ENCODE measurements at regions not wholly inside any gene's neighbourhood (a gene's known extent, or its start where the extent isn't known, plus 50 kb on each side); places are given as distances from the start of the nearest gene placed in this dataset.
"Not testable (repeated sequence)": the region's sequence is repeated elsewhere in the genome, so short reads cannot be mapped to it uniquely, and the experiment has no call there.

DNA sequence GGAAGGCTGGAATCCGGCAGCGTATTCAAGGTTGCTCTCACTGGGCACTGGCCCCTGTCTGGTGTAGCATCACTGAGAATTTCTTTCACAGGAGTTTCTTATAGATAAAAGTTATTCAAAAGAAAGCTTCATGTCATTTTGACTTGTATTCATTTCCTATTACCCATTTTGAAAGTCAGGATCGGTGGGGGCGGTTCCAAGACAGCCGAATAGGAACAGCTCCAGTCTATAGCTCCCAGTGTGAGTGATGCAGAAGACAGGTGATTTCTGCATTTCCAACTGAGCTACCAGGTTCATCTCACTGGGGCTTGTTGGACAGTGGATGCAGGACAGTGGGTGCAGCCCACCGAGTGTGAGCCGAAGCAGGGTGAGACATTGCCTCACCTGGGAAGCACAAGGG lies 51.5 kb upstream of the CDC42EP3 start:
- H3K36me3 ChIP-seq (ENCODE audit: control insufficient read depth, insufficient read depth, low read length); DNase-seq (ENCODE audit: low read depth); POLR2A ChIA-PET; H3K4me3 ChIP-seq (ENCODE audit: low read depth, low read length); H3K27me3 ChIP-seq (ENCODE audit: control insufficient read depth, insufficient read depth, low read length): not testable (repeated sequence)
- CTCF ChIA-PET = interaction anchor here (0.9 to 1.0 kb wide), 2 partner anchors 87 to 154 kb away, joined by 3 to 4 read pairs; no protein-coding TSS in a partner anchor

DNA sequence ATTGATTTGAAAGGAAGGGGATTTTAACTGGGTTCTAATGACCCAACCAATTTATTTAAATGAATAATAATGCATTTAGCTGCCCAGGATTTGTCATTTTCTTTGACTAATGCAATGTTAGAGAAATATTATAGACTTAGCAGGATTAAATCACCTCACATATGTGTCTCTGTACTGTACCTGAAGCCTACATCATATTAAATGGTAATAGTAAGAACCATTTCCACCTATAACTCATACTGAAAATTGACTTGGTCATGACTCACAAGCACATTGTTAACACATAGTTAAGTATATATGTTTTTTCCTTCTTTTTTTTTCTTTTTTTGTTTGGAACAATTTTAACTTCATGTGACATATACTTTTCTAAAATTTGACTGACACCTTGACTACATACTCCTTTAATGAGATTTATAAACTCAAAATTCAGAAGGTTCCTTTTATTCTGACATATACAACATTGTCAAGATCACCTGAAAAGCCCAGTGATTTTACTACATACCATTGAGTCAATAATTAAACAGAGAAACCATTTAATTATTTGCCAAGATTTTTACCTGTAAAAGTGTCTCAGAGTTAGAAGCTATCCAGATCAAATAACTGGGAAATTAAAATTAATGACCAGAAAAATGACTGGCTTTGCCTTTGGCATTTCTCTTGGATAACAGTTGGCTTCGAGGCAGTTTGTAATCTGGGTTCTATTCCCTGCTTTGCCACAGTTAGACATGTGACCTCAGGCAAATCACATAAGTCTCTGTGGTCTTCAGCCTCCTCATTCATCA lies 58.8 kb upstream of the CDC42EP3 start:
- Histone ChIP-seq H3K36me3 (ENCODE audit: control insufficient read depth, insufficient read depth, low read length) (no peaks in the 10 kb centered on the region), H3K4me3 (ENCODE audit: low read depth, low read length) (no peak overlapping the region), H3K27me3 (ENCODE audit: control insufficient read depth, insufficient read depth, low read length) (no peaks in the 10 kb centered on the region)
- ChIA-PET CTCF (no interaction called here), POLR2A (no interaction called here)
- TF ChIP-seq, protein P1, sequence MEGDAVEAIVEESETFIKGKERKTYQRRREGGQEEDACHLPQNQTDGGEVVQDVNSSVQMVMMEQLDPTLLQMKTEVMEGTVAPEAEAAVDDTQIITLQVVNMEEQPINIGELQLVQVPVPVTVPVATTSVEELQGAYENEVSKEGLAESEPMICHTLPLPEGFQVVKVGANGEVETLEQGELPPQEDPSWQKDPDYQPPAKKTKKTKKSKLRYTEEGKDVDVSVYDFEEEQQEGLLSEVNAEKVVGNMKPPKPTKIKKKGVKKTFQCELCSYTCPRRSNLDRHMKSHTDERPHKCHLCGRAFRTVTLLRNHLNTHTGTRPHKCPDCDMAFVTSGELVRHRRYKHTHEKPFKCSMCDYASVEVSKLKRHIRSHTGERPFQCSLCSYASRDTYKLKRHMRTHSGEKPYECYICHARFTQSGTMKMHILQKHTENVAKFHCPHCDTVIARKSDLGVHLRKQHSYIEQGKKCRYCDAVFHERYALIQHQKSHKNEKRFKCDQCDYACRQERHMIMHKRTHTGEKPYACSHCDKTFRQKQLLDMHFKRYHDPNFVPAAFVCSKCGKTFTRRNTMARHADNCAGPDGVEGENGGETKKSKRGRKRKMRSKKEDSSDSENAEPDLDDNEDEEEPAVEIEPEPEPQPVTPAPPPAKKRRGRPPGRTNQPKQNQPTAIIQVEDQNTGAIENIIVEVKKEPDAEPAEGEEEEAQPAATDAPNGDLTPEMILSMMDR (IDR thresholded peaks at IDR 0.05; ENCODE audit: insufficient read depth, low read depth, low read length) = no peak
- DNase-seq (ENCODE audit: low read depth) = no peak

DNA sequence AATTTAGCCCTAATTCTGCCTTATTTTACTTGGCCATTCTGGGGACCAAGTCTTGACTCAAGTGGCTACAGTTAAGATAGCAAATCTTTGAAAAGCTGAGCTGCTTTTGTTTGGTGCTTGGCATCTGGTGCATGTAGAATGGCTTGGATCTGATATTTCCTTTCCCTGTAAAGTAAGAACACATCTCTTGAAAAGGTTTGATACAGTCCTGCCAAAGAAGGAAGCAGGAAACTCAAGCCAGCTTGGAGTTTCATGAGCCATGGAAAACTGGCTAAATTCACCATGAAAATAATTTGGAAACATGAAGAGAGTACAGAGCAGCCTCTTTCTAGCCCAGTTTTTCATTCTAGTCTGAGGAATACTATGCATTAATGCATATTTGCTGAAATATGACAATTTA lies 61.0 kb upstream of the CDC42EP3 start:
- not testable (repeated sequence) for DNase-seq (ENCODE audit: low read depth); H3K36me3 ChIP-seq (ENCODE audit: control insufficient read depth, insufficient read depth, low read length); H3K27me3 ChIP-seq (ENCODE audit: control insufficient read depth, insufficient read depth, low read length); H3K4me3 ChIP-seq (ENCODE audit: low read depth, low read length)
- ChIA-PET CTCF (interaction anchor here (1.1 to 1.2 kb wide), 2 partner anchors 36 to 100 kb away, joined by 3 read pairs; no protein-coding TSS in a partner anchor), POLR2A (interaction anchor here (0.5 to 0.6 kb wide), 2 partner anchors 8 to 15 kb away, joined by 3 read pairs; no protein-coding TSS in a partner anchor)

DNA sequence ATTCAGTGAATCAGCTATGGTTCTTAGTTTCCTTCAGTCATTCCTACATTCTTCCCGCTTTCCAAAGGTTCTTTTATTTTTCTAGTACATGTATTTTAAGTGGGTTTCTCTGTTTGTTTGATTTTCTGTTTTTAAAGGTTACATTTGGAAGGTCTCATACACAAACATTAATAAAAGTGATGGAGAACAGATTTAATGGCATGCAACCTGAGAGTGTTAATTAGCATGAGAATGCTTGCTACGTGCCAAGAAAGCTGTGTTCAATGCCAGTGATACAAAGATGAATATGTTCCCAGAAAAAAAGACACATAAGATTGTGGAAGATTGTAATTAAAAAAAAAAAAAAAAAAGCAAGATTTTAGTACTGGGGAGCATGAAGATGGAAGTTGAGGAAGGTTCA lies 61.8 kb upstream of the CDC42EP3 start:
- Histone ChIP-seq H3K4me3 (ENCODE audit: low read depth, low read length) (no peak overlapping the region), H3K27me3 (ENCODE audit: control insufficient read depth, insufficient read depth, low read length) (no peaks in the 10 kb centered on the region), H3K36me3 (ENCODE audit: control insufficient read depth, insufficient read depth, low read length) (no peaks in the 10 kb centered on the region)
- ChIA-PET POLR2A (interaction anchor here (0.6 kb wide), 1 partner anchor 16 kb away, joined by 3 read pairs; no protein-coding TSS in a partner anchor), CTCF (interaction anchor here (1.2 kb wide), 1 partner anchor 35 kb away, joined by 3 read pairs; no protein-coding TSS in a partner anchor)
- TF ChIP-seq, protein P1 (IDR thresholded peaks at IDR 0.05; ENCODE audit: insufficient read depth, low read depth, low read length) = no peak
- no peak for DNase-seq (ENCODE audit: low read depth)

DNA sequence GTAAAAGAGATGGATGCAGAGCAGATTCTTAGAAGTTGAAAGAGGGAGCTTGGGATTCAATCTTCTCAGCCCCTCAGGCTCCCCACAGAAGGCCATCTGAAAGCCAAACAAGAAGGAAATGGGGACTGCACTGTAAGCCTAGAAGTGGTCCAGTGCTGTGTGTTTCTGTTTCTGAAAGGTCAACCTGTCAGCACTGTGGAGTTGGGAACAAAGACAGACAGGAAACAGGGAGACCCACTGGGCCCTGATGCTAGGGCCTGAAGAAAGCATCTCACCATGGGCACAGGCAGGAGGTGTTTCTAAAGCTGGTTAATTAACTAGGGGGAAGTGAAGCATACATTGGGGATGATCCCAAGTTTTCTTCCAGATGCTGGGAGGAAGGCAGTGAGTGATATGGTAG lies 62.5 kb upstream of the CDC42EP3 start:
- ChIA-PET CTCF (interaction anchor here (1.0 to 1.5 kb wide), 4 partner anchors 11 to 143 kb away, joined by 3 to 4 read pairs (median 3); no protein-coding TSS in a partner anchor), POLR2A (interaction anchor here (0.5 to 0.6 kb wide), 2 partner anchors 12 to 145 kb away, joined by 4 to 11 read pairs; no protein-coding TSS in a partner anchor)
- DNase-seq (ENCODE audit: low read depth); H3K4me3 ChIP-seq (ENCODE audit: low read depth, low read length); H3K27me3 ChIP-seq (ENCODE audit: control insufficient read depth, insufficient read depth, low read length); H3K36me3 ChIP-seq (ENCODE audit: control insufficient read depth, insufficient read depth, low read length): not testable (repeated sequence)

DNA sequence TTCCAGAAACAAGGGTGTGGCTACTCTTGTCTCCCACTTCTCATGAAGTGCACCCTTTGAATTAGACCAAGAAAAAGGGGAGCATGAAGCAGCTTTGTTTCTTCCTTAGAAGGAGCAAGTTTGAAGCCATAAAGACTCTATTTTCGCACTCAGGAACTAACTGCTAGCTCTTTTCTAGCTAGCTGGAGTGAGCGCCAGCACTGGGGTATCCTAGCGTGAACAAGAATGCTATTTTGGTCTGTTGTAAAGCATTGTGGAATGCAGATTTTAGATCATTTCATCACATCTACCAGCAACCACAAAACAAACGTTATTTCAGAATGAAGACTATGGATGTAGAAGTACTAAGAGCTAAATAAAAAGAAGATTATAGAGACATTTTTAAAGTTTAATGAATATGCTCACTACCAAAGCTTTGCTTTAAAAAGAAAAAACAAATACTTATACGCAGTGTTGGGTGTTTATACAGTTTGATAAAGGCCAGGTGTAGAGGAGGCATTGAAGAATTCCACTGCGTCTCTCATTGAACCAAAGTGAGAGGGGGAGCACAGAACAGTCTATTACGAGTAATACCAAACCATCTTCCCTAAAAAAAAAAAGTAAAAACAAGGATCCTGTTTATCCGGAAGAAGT lies 63.6 kb upstream of the CDC42EP3 start:
- not testable (repeated sequence) for H3K27me3 ChIP-seq (ENCODE audit: control insufficient read depth, insufficient read depth, low read length); H3K36me3 ChIP-seq (ENCODE audit: control insufficient read depth, insufficient read depth, low read length); H3K4me3 ChIP-seq (ENCODE audit: low read depth, low read length); DNase-seq (ENCODE audit: low read depth)
- ChIA-PET POLR2A (interaction anchor here (1.0 kb wide), 1 partner anchor 23 kb away, joined by 16 read pairs; no protein-coding TSS in a partner anchor), CTCF (interaction anchor here (0.6 to 1.5 kb wide), 3 partner anchors 10 to 65 kb away, joined by 3 to 7 read pairs (median 3); no protein-coding TSS in a partner anchor)

DNA sequence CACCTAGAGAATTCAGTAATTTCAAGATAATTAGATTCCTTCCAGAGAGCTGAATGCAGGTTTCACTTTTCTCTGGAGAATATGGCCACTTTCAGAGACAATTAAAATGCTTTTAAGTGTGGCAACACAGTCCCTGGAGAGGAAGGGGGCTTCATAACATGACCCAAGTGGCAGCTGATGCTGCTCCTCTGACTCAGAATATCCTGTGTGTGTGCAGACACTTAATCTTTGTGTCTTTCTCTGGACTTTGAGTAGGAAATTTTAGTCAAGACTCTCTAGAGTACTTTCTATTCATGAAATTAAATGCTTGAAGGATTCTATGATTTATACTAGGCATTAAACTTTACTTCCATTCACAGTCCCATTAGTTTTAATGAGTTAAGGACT lies 64.1 kb upstream of the CDC42EP3 start:
- H3K36me3 ChIP-seq (ENCODE audit: control insufficient read depth, insufficient read depth, low read length); DNase-seq (ENCODE audit: low read depth); H3K4me3 ChIP-seq (ENCODE audit: low read depth, low read length); H3K27me3 ChIP-seq (ENCODE audit: control insufficient read depth, insufficient read depth, low read length): not testable (repeated sequence)
- ChIA-PET CTCF (interaction anchor here (0.6 to 1.5 kb wide), 2 partner anchors 10 to 65 kb away, joined by 3 to 7 read pairs; no protein-coding TSS in a partner anchor), POLR2A (interaction anchor here (1.0 kb wide), 1 partner anchor 24 kb away, joined by 16 read pairs; no protein-coding TSS in a partner anchor)

Measured in BJ (cell line).